GM19351 (cell line): ENCODE measurements at regions not wholly inside any gene's neighbourhood (a gene's known extent, or its start where the extent isn't known, plus 50 kb on each side); places are given as distances from the start of the nearest gene placed in this dataset.
"Not testable (repeated sequence)": the region's sequence is repeated elsewhere in the genome, so short reads cannot be mapped to it uniquely, and the experiment has no call there.

Source experiments
- ATAC-seq: cut with Tn5 transposase; IDR thresholded peaks from one replicate; pipeline ENCODE4 v1.9.1; 2021; ENCODE audit warnings: mild to moderate bottlenecking, moderate library complexity; ENCODE audit not compliant: unreplicated experiment

GRCh38 chr18:75773618-75774017 lies 346.1 kb upstream of the SMIM21 start:
- no peak for ATAC-seq

- no peak for ATAC-seq
These were observed 335.3 kb upstream of the SMIM21 start for GRCh38 chr18:75762758-75763157.

GRCh38 chr18:75760208-75760607 lies 332.7 kb upstream of the SMIM21 start:
- ATAC-seq: no peak

GRCh38 chr18:75757951-75758350 lies 330.4 kb upstream of the SMIM21 start:
- ATAC-seq: no peak

- no peak for ATAC-seq
These were observed 326.9 kb upstream of the SMIM21 start for GRCh38 chr18:75754433-75754832.

- no peak for ATAC-seq
These were observed 326.2 kb upstream of the SMIM21 start for GRCh38 chr18:75753753-75754152.

GRCh38 chr18:75752740-75753263 lies 325.3 kb upstream of the SMIM21 start:
- ATAC-seq: no peak

GRCh38 chr18:75745147-75745546 lies 317.6 kb upstream of the SMIM21 start:
- no peak for ATAC-seq

GRCh38 chr18:75742516-75742915 lies 315.0 kb upstream of the SMIM21 start:
- ATAC-seq: no peak

- ATAC-seq: no peak
These were observed 312.2 kb upstream of the SMIM21 start for GRCh38 chr18:75739682-75740081.

- no peak for ATAC-seq
These were observed 307.8 kb upstream of the SMIM21 start for GRCh38 chr18:75735291-75735690.

GRCh38 chr18:75730249-75730648 lies 302.7 kb upstream of the SMIM21 start:
- no peak for ATAC-seq

GRCh38 chr18:75728621-75729020 lies 301.1 kb upstream of the SMIM21 start:
- no peak for ATAC-seq

GRCh38 chr18:75727456-75727855 lies 300.0 kb upstream of the SMIM21 start:
- peak; percentile 53 for ATAC-seq

GRCh38 chr18:75723521-75724340 lies 296.2 kb upstream of the SMIM21 start:
- ATAC-seq: no peak

GRCh38 chr18:75714766-75715165 lies 287.3 kb upstream of the SMIM21 start:
- ATAC-seq: no peak

- ATAC-seq: not testable (repeated sequence)
These were observed 284.8 kb upstream of the SMIM21 start for GRCh38 chr18:75712124-75712867.

GRCh38 chr18:75700561-75700960 lies 273.1 kb upstream of the SMIM21 start:
- ATAC-seq: no peak

- no peak for ATAC-seq
These were observed 271.4 kb upstream of the SMIM21 start for GRCh38 chr18:75698861-75699260.

GRCh38 chr18:75697493-75697892 lies 270.0 kb upstream of the SMIM21 start:
- ATAC-seq: no peak

- ATAC-seq: no peak
These were observed 268.9 kb upstream of the SMIM21 start for GRCh38 chr18:75696391-75696790.

GRCh38 chr18:75694292-75694691 lies 266.8 kb upstream of the SMIM21 start:
- ATAC-seq: no peak
